K562 (cell line): ENCODE measurements at regions not wholly inside any gene's neighbourhood (a gene's known extent, or its start where the extent isn't known, plus 50 kb on each side); places are given as distances from the start of the nearest gene placed in this dataset.

Experiments used
- JUNB ChIP-seq: fragments of 450-650 bp; formaldehyde crosslinking; conservative IDR thresholded peaks from 2 replicates; pipeline ENCODE4 v1.4.0; 2020; ENCODE audit warnings: mild to moderate bottlenecking
- RBM34 ChIP-seq: fragments of 200-400 bp; formaldehyde crosslinking; IDR thresholded peaks from 2 replicates; pipeline ENCODE4 v1.6.1; 2018; ENCODE audit warnings: low read length, borderline replicate concordance; ENCODE audit not compliant: insufficient read depth
- SIX5 ChIP-seq, 2 experiments: IDR thresholded peaks; 2 replicates each; pipeline ENCODE4 v1.6.1; 2011; ENCODE audit warnings: low read length in 2 of 2, borderline replicate concordance in 1 of 2, low read depth in 1 of 2, mild to moderate bottlenecking in 1 of 2, moderate library complexity in 1 of 2; ENCODE audit not compliant: insufficient read depth in 1 of 2
- TAF1 ChIP-seq: IDR thresholded peaks from 2 replicates; pipeline ENCODE4 v1.6.1; 2011; ENCODE audit warnings: mild to moderate bottlenecking, low read length, moderate library complexity; ENCODE audit not compliant: insufficient read depth, control insufficient read depth, severe bottlenecking; ENCODE audit errors: extremely low read depth
- TF ChIP-seq, protein P1 (sequence below): fragments of 250-450 bp; sonication (Bioruptor Pico); IDR thresholded peaks from 2 replicates; pipeline ENCODE4 v1.5.1; 2021; ENCODE audit warnings: mild to moderate bottlenecking
- TF ChIP-seq, protein P2 (sequence below): fragments of 450-650 bp; formaldehyde crosslinking; IDR thresholded peaks from 2 replicates; pipeline ENCODE4 v1.4.0; 2020; ENCODE audit warnings: mild to moderate bottlenecking, mixed read lengths
- TF ChIP-seq, protein P3 (sequence below), 3 experiments: IDR thresholded peaks in 2 of 3; conservative IDR thresholded peaks in 1 of 3; 2 replicates each; pipeline ENCODE4 v1.5.1; 2011 to 2012; ENCODE audit warnings: low read length in 3 of 3, mild to moderate bottlenecking in 3 of 3, control low read depth in 2 of 3, improper control_type of control experiment in 1 of 3, inconsistent platforms in 1 of 3, low read depth in 1 of 3, mixed read lengths in 1 of 3, moderate library complexity in 1 of 3; ENCODE audit not compliant: insufficient read depth in 2 of 3

DNA sequence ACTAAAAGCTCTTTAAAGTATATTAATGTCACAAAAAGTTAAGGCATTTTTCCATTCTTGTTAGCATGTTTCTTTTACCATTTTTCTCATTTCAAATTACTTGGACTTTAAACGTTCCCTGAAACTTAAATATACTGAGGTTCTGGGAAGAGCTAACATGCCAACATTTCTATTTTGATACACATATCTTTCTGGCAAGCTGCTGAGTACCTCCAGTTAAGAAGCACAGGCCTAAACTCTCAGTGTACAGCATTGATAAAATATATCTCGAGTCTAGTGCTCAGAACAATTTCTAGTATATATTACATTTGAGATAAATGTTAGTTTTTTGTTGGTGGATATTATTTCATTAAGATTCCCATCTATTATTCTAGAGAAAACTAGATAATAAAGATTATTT is 612.9 kb upstream of the KCND2 start:
- TF ChIP-seq JUNB = no peak
- TF ChIP-seq, protein P1, sequence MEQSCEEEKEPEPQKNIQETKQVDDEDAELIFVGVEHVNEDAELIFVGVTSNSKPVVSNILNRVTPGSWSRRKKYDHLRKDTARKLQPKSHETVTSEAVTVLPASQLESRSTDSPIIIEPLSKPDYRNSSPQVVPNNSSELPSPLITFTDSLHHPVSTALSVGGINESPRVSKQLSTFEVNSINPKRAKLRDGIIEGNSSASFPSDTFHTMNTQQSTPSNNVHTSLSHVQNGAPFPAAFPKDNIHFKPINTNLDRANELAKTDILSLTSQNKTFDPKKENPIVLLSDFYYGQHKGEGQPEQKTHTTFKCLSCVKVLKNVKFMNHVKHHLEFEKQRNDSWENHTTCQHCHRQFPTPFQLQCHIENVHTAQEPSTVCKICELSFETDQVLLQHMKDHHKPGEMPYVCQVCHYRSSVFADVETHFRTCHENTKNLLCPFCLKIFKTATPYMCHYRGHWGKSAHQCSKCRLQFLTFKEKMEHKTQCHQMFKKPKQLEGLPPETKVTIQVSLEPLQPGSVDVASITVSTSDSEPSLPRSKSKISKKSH = no peak
- TF ChIP-seq, protein P2, sequence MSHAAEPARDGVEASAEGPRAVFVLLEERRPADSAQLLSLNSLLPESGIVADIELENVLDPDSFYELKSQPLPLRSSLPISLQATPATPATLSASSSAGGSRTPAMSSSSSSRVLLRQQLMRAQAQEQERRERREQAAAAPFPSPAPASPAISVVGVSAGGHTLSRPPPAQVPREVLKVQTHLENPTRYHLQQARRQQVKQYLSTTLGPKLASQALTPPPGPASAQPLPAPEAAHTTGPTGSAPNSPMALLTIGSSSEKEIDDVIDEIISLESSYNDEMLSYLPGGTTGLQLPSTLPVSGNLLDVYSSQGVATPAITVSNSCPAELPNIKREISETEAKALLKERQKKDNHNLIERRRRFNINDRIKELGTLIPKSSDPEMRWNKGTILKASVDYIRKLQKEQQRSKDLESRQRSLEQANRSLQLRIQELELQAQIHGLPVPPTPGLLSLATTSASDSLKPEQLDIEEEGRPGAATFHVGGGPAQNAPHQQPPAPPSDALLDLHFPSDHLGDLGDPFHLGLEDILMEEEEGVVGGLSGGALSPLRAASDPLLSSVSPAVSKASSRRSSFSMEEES (CRISPR knock-in tag) = no peak
- TF ChIP-seq, protein P3, sequence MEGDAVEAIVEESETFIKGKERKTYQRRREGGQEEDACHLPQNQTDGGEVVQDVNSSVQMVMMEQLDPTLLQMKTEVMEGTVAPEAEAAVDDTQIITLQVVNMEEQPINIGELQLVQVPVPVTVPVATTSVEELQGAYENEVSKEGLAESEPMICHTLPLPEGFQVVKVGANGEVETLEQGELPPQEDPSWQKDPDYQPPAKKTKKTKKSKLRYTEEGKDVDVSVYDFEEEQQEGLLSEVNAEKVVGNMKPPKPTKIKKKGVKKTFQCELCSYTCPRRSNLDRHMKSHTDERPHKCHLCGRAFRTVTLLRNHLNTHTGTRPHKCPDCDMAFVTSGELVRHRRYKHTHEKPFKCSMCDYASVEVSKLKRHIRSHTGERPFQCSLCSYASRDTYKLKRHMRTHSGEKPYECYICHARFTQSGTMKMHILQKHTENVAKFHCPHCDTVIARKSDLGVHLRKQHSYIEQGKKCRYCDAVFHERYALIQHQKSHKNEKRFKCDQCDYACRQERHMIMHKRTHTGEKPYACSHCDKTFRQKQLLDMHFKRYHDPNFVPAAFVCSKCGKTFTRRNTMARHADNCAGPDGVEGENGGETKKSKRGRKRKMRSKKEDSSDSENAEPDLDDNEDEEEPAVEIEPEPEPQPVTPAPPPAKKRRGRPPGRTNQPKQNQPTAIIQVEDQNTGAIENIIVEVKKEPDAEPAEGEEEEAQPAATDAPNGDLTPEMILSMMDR (IDR thresholded peaks at IDR 0.05 in 2 of 3, conservative IDR thresholded peaks at IDR 0.05 in 1 of 3; ENCODE audit: insufficient read depth in 2 of 3, low read depth in 1 of 3, low read length in 3 of 3) = no peak
- no peak for TF ChIP-seq SIX5 (IDR thresholded peaks at IDR 0.05; ENCODE audit: borderline replicate concordance in 1 of 2, insufficient read depth in 1 of 2, low read depth in 1 of 2, low read length in 2 of 2)
- no peak for TF ChIP-seq RBM34
- TF ChIP-seq TAF1 = no peak
